GM19025 (cell line): ENCODE measurements at regions not wholly inside any gene's neighbourhood (a gene's known extent, or its start where the extent isn't known, plus 50 kb on each side); places are given as distances from the start of the nearest gene placed in this dataset.
"Not testable (repeated sequence)": the region's sequence is repeated elsewhere in the genome, so short reads cannot be mapped to it uniquely, and the experiment has no call there.

Experiments
- ATAC-seq: cut with Tn5 transposase; IDR thresholded peaks from one replicate; pipeline ENCODE4 v1.9.1; 2021; ENCODE audit warnings: mild to moderate bottlenecking, low read depth, moderate library complexity; ENCODE audit not compliant: unreplicated experiment

GRCh38 chr7:25727446-25727845 is 424.6 kb upstream of the NFE2L3 start:
- no peak for ATAC-seq

GRCh38 chr7:25727876-25728275 is 424.1 kb upstream of the NFE2L3 start:
- ATAC-seq: no peak

GRCh38 chr7:25731068-25731845 is 420.7 kb upstream of the NFE2L3 start:
- ATAC-seq: no peak

DNA sequence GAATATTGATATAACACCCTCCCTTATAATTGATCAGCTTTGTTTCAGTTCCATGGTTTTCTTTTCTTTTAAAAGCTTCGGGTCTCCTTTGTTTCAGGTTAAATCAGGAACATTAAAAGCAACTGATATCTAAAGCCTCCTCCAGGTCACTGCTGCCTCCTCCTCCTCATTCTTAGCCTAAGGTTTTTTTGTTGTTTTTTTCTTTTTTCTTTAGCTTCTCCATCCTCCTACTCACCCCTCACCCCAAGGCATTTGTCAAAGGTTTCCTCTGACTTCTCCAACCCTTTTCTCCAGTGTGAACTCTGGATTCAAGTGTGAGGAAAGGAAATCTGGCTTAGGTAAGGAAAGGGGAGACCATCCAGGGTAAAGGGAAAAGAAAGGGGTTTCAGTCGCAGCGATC is 420.2 kb upstream of the NFE2L3 start:
- no peak for ATAC-seq

DNA sequence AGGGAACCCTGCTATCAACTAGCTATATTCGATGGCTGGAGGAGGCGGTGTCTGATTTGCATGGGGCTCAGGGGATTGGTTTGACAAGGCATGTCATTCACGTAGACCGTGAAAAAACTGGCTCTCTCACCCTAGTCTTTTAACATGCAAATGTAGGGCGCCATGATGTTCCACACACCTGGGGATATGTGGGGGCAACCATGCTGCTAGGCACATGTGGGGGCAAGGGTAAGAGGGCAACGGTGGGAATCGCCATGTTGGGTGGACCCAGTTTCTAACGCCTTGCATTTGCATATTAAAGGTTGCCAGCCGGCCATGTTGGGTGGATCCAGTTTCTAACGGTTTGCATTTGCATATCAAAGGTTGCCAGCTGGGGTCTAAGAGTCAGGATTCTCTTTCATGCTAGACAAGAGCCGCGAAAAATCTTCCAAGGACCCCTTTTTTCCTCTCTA is 419.2 kb upstream of the NFE2L3 start:
- no peak for ATAC-seq

- ATAC-seq: no peak
These were observed 416.2 kb upstream of the NFE2L3 start for GRCh38 chr7:25735674-25736242.

GRCh38 chr7:25738528-25738927 is 413.5 kb upstream of the NFE2L3 start:
- ATAC-seq: no peak

DNA sequence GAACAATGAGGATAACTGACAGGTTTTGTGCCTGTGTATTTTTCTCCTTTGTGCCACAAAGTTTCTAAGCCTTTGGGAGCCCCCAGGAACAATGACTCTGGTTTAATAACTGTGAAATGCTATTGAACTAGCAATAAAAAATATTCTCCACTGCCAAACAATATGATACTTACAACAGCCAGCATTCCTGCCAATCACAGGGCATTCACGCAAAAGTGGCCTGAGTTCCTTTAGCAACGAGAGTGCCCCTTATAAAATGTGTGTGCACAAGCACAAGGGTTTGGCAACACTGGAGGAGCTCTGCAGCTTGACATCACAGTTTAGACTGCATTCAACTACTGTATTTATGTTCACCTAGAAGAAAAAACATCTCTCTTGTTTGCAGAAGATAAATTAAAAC is 412.9 kb upstream of the NFE2L3 start:
- no peak for ATAC-seq

- ATAC-seq: no peak
These were observed 409.7 kb upstream of the NFE2L3 start for GRCh38 chr7:25742316-25742715.

GRCh38 chr7:25743670-25744451 is 408.1 kb upstream of the NFE2L3 start:
- ATAC-seq: not testable (repeated sequence)

DNA sequence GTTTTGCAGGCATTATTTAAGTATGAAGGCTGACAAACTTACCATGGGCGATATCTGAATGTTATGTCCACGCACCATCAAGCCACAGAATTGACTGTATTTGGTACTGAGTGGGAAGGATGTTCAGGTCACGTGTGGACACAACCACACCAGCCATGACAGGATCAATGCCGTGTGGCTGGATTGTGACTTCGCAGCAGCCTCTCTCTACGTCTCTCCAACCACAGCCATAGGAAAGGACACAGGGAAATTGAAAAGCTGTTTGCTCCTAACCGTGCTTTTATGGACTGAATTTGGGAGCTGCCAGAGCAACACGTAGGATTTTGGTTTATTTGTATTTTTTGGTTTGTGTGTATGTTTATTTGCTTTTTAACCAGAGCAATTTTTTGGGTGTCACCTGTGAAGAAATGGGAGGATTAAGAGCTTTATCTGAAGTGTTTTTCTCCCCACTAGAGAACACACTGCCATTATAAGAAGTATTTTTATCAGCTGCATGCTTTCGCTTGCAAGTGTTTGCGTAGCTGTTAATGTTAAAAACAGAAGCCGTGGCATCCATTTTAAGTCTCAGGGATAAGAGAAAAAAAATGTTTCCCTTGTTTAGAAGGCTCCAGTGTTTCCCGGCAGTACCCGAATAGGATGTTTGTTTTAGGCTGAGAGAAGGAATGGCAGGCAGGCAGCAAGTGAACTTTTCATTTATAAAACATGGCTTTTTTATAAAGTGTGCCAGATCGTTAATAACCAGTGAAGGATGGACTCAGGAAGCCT is 401.1 kb upstream of the NFE2L3 start:
- no peak for ATAC-seq

GRCh38 chr7:25752154-25752553 is 399.8 kb upstream of the NFE2L3 start:
- no peak for ATAC-seq

DNA sequence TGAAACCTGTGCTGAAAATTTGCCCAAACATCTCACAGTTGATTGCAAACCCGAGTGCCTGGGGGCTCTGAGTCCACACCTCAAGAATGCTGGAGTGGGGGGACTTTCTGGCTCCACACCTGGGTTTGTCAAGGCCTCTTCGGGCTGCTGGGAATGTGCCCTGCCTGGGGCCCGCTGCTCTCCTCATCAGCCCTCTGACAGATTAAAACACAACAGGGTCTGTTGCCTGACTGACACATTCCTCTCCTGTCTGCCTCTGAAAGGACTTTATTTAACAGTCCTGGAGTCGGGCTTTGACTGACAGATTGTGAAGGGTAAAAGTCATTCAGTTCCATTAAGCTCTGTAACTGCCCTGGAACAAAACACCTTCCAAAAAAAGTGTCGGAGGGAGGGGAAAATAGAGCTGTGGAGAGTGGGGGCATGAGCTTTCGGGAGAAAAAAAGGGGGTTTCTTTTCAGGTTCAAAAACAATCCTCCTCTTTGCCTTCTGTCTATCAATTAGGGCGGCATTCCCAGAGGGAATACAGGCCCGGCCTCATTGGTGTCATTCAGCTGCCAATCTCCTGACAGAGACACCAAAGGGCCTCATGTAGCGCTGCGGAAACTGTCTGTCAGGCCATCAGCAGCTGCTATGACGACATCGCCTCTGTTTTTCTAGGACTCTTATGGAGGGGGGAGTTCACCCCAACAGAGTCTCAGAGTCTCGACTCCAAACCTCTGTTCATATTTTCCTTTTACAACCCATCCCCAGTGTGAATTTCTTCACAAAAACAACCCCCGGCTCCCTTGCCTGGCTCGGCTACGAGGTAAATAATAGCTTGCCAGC is 398.8 kb upstream of the NFE2L3 start:
- ATAC-seq: no peak

GRCh38 chr7:25753837-25754236 is 398.2 kb upstream of the NFE2L3 start:
- no peak for ATAC-seq

DNA sequence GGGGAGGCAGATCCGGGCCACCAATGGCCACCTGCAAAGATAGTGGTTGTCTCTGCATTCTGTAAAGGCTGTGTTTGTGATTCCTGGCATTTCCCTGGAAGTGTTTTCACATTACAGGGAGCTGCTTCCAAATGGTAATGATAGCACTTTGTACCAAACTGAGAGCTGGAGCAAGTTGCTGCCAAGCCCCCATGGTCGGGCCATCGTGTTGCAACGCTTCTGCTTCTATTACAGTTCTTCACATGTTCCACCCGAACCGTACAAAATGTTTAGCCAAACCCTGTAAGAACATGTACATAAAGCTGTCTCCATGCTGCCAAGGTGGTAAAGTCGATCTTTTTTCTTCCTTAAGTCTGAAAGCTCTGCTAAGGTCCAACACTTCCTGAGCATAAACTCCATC is 397.7 kb upstream of the NFE2L3 start:
- ATAC-seq: no peak

- no peak for ATAC-seq
These were observed 397.2 kb upstream of the NFE2L3 start for GRCh38 chr7:25754751-25755150.

- ATAC-seq: no peak
These were observed 395.4 kb upstream of the NFE2L3 start for GRCh38 chr7:25756601-25757000.

- ATAC-seq: no peak
These were observed 393.4 kb upstream of the NFE2L3 start for GRCh38 chr7:25758559-25758958.

- no peak for ATAC-seq
These were observed 392.7 kb upstream of the NFE2L3 start for GRCh38 chr7:25759286-25759685.

GRCh38 chr7:25759748-25760147 is 392.2 kb upstream of the NFE2L3 start:
- no peak for ATAC-seq
